CD14-positive monocyte (primary cell): ENCODE measurements at regions not wholly inside any gene's neighbourhood (a gene's known extent, or its start where the extent isn't known, plus 50 kb on each side); places are given as distances from the start of the nearest gene placed in this dataset.
A peak's percentile ranks its signal among the peaks of the same experiment; 100 is the strongest.

Experiments used
- DNase-seq, 3 donors: peaks; one replicate each; pipeline ENCODE4 v3.0.0-alpha.2; 2011 to 2022
- H2AFZ ChIP-seq: 2 replicates; pipeline ENCODE4 v1.6.0; 2012; ENCODE audit warnings: mild to moderate bottlenecking, low read depth, low read length, inconsistent platforms; ENCODE audit not compliant: insufficient read depth, poor library complexity, severe bottlenecking
- H3K27ac ChIP-seq, 2 donors: 1 replicate in 1 of 2; 2 replicates in 1 of 2; pipeline ENCODE4 v1.5.1; 2012 to 2013; ENCODE audit warnings: low read length in 2 of 2, control low read depth in 1 of 2, inconsistent platforms in 1 of 2, low read depth in 1 of 2, mild to moderate bottlenecking in 1 of 2
- H3K27me3 ChIP-seq, 2 donors: one replicate each; pipeline versions ENCODE4 v1.6.0 to v1.6.1; 2011 to 2013; ENCODE audit warnings: low read length in 2 of 2; ENCODE audit not compliant: control insufficient read depth in 2 of 2, insufficient read depth in 2 of 2
- H3K36me3 ChIP-seq, 2 donors: replicated peaks in 1 of 2; 1 replicate in 1 of 2; 2 replicates in 1 of 2; pipeline versions ENCODE4 v1.5.1 to v1.6.1; 2012 to 2013; ENCODE audit warnings: low read length in 2 of 2, control low read depth in 1 of 2, inconsistent platforms in 1 of 2, mild to moderate bottlenecking in 1 of 2; ENCODE audit not compliant: insufficient read depth in 2 of 2, control insufficient read depth in 1 of 2
- H3K4me1 ChIP-seq, 2 donors: 1 replicate in 1 of 2; 2 replicates in 1 of 2; pipeline versions ENCODE4 v1.5.1 to v1.6.1; 2012 to 2013; ENCODE audit warnings: low read length in 2 of 2, control low read depth in 1 of 2, inconsistent platforms in 1 of 2, mild to moderate bottlenecking in 1 of 2, moderate library complexity in 1 of 2; ENCODE audit not compliant: insufficient read depth in 2 of 2, control insufficient read depth in 1 of 2
- H3K4me2 ChIP-seq: replicated peaks from 2 replicates; pipeline ENCODE3; 2012; ENCODE audit warnings: low read length, moderate library complexity, mild to moderate bottlenecking; ENCODE audit not compliant: poor library complexity, severe bottlenecking; ENCODE audit errors: extremely low read depth
- H3K4me3 ChIP-seq, 3 experiments: fragments of 200-600 bp in 1 of 3; sonication (generic) in 1 of 3; replicated peaks in 1 of 3; 1 replicate in 2 of 3; 2 replicates in 1 of 3; pipeline ENCODE4 v1.5.1; 2011 to 2013; ENCODE audit warnings: low read length in 3 of 3, mild to moderate bottlenecking in 3 of 3, control low read depth in 2 of 3, low read depth in 2 of 3, inconsistent platforms in 1 of 3, moderate library complexity in 1 of 3
- H3K79me2 ChIP-seq: 2 replicates; pipeline ENCODE4 v1.6.0; 2012; ENCODE audit warnings: mild to moderate bottlenecking, control low read depth, inconsistent platforms, low read length, moderate library complexity; ENCODE audit not compliant: insufficient read depth
- H3K9ac ChIP-seq: 2 replicates; pipeline ENCODE4 v1.6.0; 2017; ENCODE audit warnings: low read length, mild to moderate bottlenecking; ENCODE audit not compliant: insufficient read depth, poor library complexity, severe bottlenecking
- H3K9me3 ChIP-seq, 2 donors: replicated peaks in 1 of 2; 1 replicate in 1 of 2; 2 replicates in 1 of 2; pipeline versions ENCODE4 v1.5.1 to v1.6.1; 2012 to 2013; ENCODE audit warnings: low read length in 2 of 2, control low read depth in 1 of 2; ENCODE audit not compliant: control insufficient read depth in 1 of 2, insufficient read depth in 1 of 2
- H4K20me1 ChIP-seq: 2 replicates; pipeline ENCODE4 v1.6.0; 2012; ENCODE audit warnings: mild to moderate bottlenecking, low read length, control low read depth, moderate library complexity; ENCODE audit not compliant: insufficient read depth
- H3K27ac Mint-ChIP-seq, 7 donors: one replicate each; pipeline ENCODE4 v1.8.0; 2020; ENCODE audit warnings: mild to moderate bottlenecking in 7 of 7, mixed read lengths in 7 of 7, moderate library complexity in 6 of 7, inconsistent platforms in 2 of 7
- H3K27me3 Mint-ChIP-seq, 3 donors: one replicate each; pipeline ENCODE4 v1.8.0; 2021 to 2022; ENCODE audit warnings: low read depth in 3 of 3, mild to moderate bottlenecking in 3 of 3, mixed read lengths in 3 of 3, moderate library complexity in 3 of 3, inconsistent platforms in 1 of 3
- H3K36me3 Mint-ChIP-seq, 2 donors: one replicate each; pipeline ENCODE4 v1.8.0; 2020; ENCODE audit warnings: mixed read lengths in 2 of 2, inconsistent platforms in 1 of 2, mild to moderate bottlenecking in 1 of 2
- H3K4me1 Mint-ChIP-seq: one replicate; pipeline ENCODE4 v1.8.0; 2020; ENCODE audit warnings: mild to moderate bottlenecking, mixed read lengths
- H3K4me3 Mint-ChIP-seq, 2 donors: one replicate each; pipeline ENCODE4 v1.8.0; 2020; ENCODE audit warnings: mild to moderate bottlenecking in 2 of 2, mixed read lengths in 2 of 2, moderate library complexity in 1 of 2
- H3K9me3 Mint-ChIP-seq, 7 donors: one replicate each; pipeline ENCODE4 v1.8.0; 2020 to 2022; ENCODE audit warnings: mixed read lengths in 7 of 7, mild to moderate bottlenecking in 6 of 7, moderate library complexity in 6 of 7, inconsistent platforms in 2 of 7
- CTCF ChIP-seq: fragments of 200-600 bp; IDR thresholded peaks from one replicate; pipeline ENCODE4 v1.8.0; 2022; ENCODE audit warnings: antibody characterized with exemption, mild to moderate bottlenecking
- WGBS: methylation state at CpG from one replicate; pipeline ENCODE4 v1.1.5; 2013; ENCODE audit warnings: missing lambda C conversion rate; ENCODE audit not compliant: insufficient coverage; 5-methylcytosine and 5-hydroxymethylcytosine counted together
- intact Hi-C, 2 donors: fragments of 100-400 bp; cut with micrococcal nuclease; formaldehyde crosslinking; loops; one replicate each; pipeline versions ENCODE4 v1.15.0 to v1.15.1; 2023

- 93% methylated on average over 5 of the region's 5 CpGs for WGBS
- no peaks in the 10 kb centered on the region for H3K27me3 ChIP-seq
- H3K9me3 ChIP-seq: peaks cover 2 to 3% of the 10 kb centered on the region in 2 donors
- H3K4me3 ChIP-seq: peak overlapping the region; percentile 26 to 69 (median 34)
- peak overlapping the region; percentile 76 to 89 for H3K4me3 Mint-ChIP-seq
- peak overlapping the region; percentile 90 to 92 for H3K27ac ChIP-seq
- TF ChIP-seq CTCF: no peak
- no peaks in the 10 kb centered on the region for H3K79me2 ChIP-seq
- peaks cover 2 to 7% of the 10 kb centered on the region in 2 donors for H3K36me3 Mint-ChIP-seq
- peak overlapping the region; percentile 81 for H2AFZ ChIP-seq
- intact Hi-C loops: loop anchor here in 1 of 2 donors (5.0 kb wide), 1 partner anchor 36 kb away; no protein-coding TSS in a partner anchor
- peak overlapping the region; percentile 73 for H3K4me2 ChIP-seq
- H3K4me1 Mint-ChIP-seq: peaks cover 56% of the 10 kb centered on the region
- H3K27ac Mint-ChIP-seq: peak overlapping the region; percentile 94 to 97 (median 96)
- H3K9ac ChIP-seq: peak overlapping the region; percentile 73
- peaks cover under 1 to 7% (median 4%) of the 10 kb centered on the region in 7 donors for H3K9me3 Mint-ChIP-seq
- peaks cover 0 to 4% (median 0%) of the 10 kb centered on the region in 3 donors for H3K27me3 Mint-ChIP-seq
- no peak for DNase-seq
- H4K20me1 ChIP-seq: no peaks in the 10 kb centered on the region
- H3K4me1 ChIP-seq: peaks cover 66 to 83% of the 10 kb centered on the region in 2 donors
- no peaks in the 10 kb centered on the region for H3K36me3 ChIP-seq
Observed at GRCh38 chr9:129336130-129336528, 158.1 kb upstream of the IER5L start.

- H3K4me2 ChIP-seq: peak overlapping the region; percentile 73
- intact Hi-C loops: loop anchor here in 1 of 2 donors (5.0 kb wide), 1 partner anchor 37 kb away; no protein-coding TSS in a partner anchor
- H3K9me3 ChIP-seq: peaks cover 7 to 9% of the 10 kb centered on the region in 2 donors
- peaks cover 5 to 12% (median 9%) of the 10 kb centered on the region in 7 donors for H3K9me3 Mint-ChIP-seq
- no peak overlapping the region for H2AFZ ChIP-seq
- H3K27me3 ChIP-seq: no peaks in the 10 kb centered on the region
- H3K9ac ChIP-seq: peak overlapping the region; percentile 73
- peaks cover 66 to 77% of the 10 kb centered on the region in 2 donors for H3K4me1 ChIP-seq
- TF ChIP-seq CTCF: no peak
- peaks cover 6 to 11% of the 10 kb centered on the region in 2 donors for H3K36me3 Mint-ChIP-seq
- peak overlapping the region in 1 of 3 experiments; percentile 69 for H3K4me3 ChIP-seq
- peak; percentile 49 to 67 (median 63) for DNase-seq
- H3K27ac Mint-ChIP-seq: peak overlapping the region; percentile 94 to 97 (median 96)
- no peaks in the 10 kb centered on the region for H3K36me3 ChIP-seq
- H3K27ac ChIP-seq: peak overlapping the region; percentile 90 to 92
- H4K20me1 ChIP-seq: no peaks in the 10 kb centered on the region
- 61% methylated on average over 3 of the region's 7 CpGs for WGBS
- H3K4me1 Mint-ChIP-seq: peaks cover 56% of the 10 kb centered on the region
- peaks cover 0 to 4% (median 0%) of the 10 kb centered on the region in 3 donors for H3K27me3 Mint-ChIP-seq
- H3K4me3 Mint-ChIP-seq: peak overlapping the region; percentile 76 to 89
- no peaks in the 10 kb centered on the region for H3K79me2 ChIP-seq
Observed at GRCh38 chr9:129335464-129336129, 157.5 kb upstream of the IER5L start.
